Glutamatergic neuron (in vitro differentiated cells): ENCODE measurements at regions not wholly inside any gene's neighbourhood (a gene's known extent, or its start where the extent isn't known, plus 50 kb on each side); places are given as distances from the start of the nearest gene placed in this dataset.

Source experiments
- DNase-seq: peaks from one replicate; pipeline ENCODE4 v3.0.0; 2022
- H3K27ac Mint-ChIP-seq: one replicate; pipeline ENCODE4 v1.8.0; 2020; ENCODE audit warnings: mild to moderate bottlenecking, mixed read lengths, inconsistent platforms; ENCODE audit not compliant: unreplicated experiment
- H3K27me3 Mint-ChIP-seq: one replicate; pipeline ENCODE4 v1.8.0; 2020; ENCODE audit warnings: mild to moderate bottlenecking, moderate library complexity, mixed read lengths, inconsistent platforms; ENCODE audit not compliant: unreplicated experiment
- H3K36me3 Mint-ChIP-seq: one replicate; pipeline ENCODE4 v1.8.0; 2020; ENCODE audit warnings: mild to moderate bottlenecking, mixed read lengths, inconsistent platforms; ENCODE audit not compliant: unreplicated experiment
- H3K4me1 Mint-ChIP-seq: one replicate; pipeline ENCODE4 v1.8.0; 2020; ENCODE audit warnings: mild to moderate bottlenecking, low read depth, mixed read lengths, inconsistent platforms; ENCODE audit not compliant: unreplicated experiment
- H3K4me3 Mint-ChIP-seq: one replicate; pipeline ENCODE4 v1.8.0; 2020; ENCODE audit warnings: mild to moderate bottlenecking, mixed read lengths, inconsistent platforms; ENCODE audit not compliant: unreplicated experiment
- H3K9me3 Mint-ChIP-seq: one replicate; pipeline ENCODE4 v1.8.0; 2020; ENCODE audit warnings: mild to moderate bottlenecking, moderate library complexity, mixed read lengths, inconsistent platforms; ENCODE audit not compliant: unreplicated experiment
- CTCF ChIP-seq: fragments of 200-600 bp; sonication (generic); IDR thresholded peaks from one replicate; pipeline ENCODE4 v1.5.0; 2021; ENCODE audit not compliant: partially characterized antibody, unreplicated experiment

GRCh38 chr11:81477277-81477676 lies 1256.4 kb downstream of the FAM181B start:
- TF ChIP-seq CTCF = no peak

GRCh38 chr11:81476345-81476744 lies 1257.3 kb downstream of the FAM181B start:
- no peak for TF ChIP-seq CTCF
- DNase-seq = no peak
- H3K36me3 Mint-ChIP-seq = no peaks in the 10 kb centered on the region
- H3K4me1 Mint-ChIP-seq = no peaks in the 10 kb centered on the region
- no peak overlapping the region for H3K4me3 Mint-ChIP-seq
- H3K9me3 Mint-ChIP-seq = no peaks in the 10 kb centered on the region
- no peak overlapping the region for H3K27ac Mint-ChIP-seq
- no peaks in the 10 kb centered on the region for H3K27me3 Mint-ChIP-seq

More at GRCh38 chr11:81477277-81477676, 1256.4 kb downstream of the FAM181B start:
- H3K4me1 Mint-ChIP-seq = no peaks in the 10 kb centered on the region
- no peak overlapping the region for H3K4me3 Mint-ChIP-seq
- DNase-seq = no peak
- H3K27ac Mint-ChIP-seq = no peak overlapping the region
- no peaks in the 10 kb centered on the region for H3K27me3 Mint-ChIP-seq
- H3K36me3 Mint-ChIP-seq = no peaks in the 10 kb centered on the region
- no peaks in the 10 kb centered on the region for H3K9me3 Mint-ChIP-seq

GRCh38 chr11:81472646-81473045 lies 1261.0 kb downstream of the FAM181B start:
- Mint-ChIP-seq H3K9me3 (no peaks in the 10 kb centered on the region), H3K36me3 (no peaks in the 10 kb centered on the region), H3K4me1 (no peaks in the 10 kb centered on the region), H3K27me3 (no peaks in the 10 kb centered on the region), H3K27ac (no peak overlapping the region), H3K4me3 (no peak overlapping the region)
- DNase-seq = no peak
- TF ChIP-seq CTCF = no peak

- H3K27ac Mint-ChIP-seq = no peak overlapping the region
- no peaks in the 10 kb centered on the region for H3K4me1 Mint-ChIP-seq
- no peak overlapping the region for H3K4me3 Mint-ChIP-seq
- DNase-seq = no peak
- no peaks in the 10 kb centered on the region for H3K27me3 Mint-ChIP-seq
- H3K9me3 Mint-ChIP-seq = no peaks in the 10 kb centered on the region
- TF ChIP-seq CTCF = no peak
- no peaks in the 10 kb centered on the region for H3K36me3 Mint-ChIP-seq
Measured at GRCh38 chr11:81470446-81470845, 1263.2 kb downstream of the FAM181B start.

GRCh38 chr11:81459766-81460306 lies 1273.8 kb downstream of the FAM181B start:
- H3K27me3 Mint-ChIP-seq = no peaks in the 10 kb centered on the region
- H3K4me1 Mint-ChIP-seq = no peaks in the 10 kb centered on the region
- no peak overlapping the region for H3K27ac Mint-ChIP-seq
- H3K36me3 Mint-ChIP-seq = no peaks in the 10 kb centered on the region
- no peak overlapping the region for H3K4me3 Mint-ChIP-seq
- TF ChIP-seq CTCF = no peak
- no peak for DNase-seq
- no peaks in the 10 kb centered on the region for H3K9me3 Mint-ChIP-seq
